ENCODE measurements at regions not wholly inside any gene's neighbourhood (a gene's known extent, or its start where the extent isn't known, plus 50 kb on each side); places are given as distances from the start of the nearest gene placed in this dataset.

GRCh38 chr7:86207740-86208139, 436.0 kb upstream of the GRM3 start:
- TF ChIP-seq, protein P1, sequence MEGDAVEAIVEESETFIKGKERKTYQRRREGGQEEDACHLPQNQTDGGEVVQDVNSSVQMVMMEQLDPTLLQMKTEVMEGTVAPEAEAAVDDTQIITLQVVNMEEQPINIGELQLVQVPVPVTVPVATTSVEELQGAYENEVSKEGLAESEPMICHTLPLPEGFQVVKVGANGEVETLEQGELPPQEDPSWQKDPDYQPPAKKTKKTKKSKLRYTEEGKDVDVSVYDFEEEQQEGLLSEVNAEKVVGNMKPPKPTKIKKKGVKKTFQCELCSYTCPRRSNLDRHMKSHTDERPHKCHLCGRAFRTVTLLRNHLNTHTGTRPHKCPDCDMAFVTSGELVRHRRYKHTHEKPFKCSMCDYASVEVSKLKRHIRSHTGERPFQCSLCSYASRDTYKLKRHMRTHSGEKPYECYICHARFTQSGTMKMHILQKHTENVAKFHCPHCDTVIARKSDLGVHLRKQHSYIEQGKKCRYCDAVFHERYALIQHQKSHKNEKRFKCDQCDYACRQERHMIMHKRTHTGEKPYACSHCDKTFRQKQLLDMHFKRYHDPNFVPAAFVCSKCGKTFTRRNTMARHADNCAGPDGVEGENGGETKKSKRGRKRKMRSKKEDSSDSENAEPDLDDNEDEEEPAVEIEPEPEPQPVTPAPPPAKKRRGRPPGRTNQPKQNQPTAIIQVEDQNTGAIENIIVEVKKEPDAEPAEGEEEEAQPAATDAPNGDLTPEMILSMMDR (conservative IDR thresholded peaks at IDR 0.05; ENCODE audit: low read depth), result no peak

GRCh38 chr7:86202833-86203232, 440.9 kb upstream of the GRM3 start:
- ChIA-PET CTCF (no interaction called here), POLR2A (ENCODE audit: low non-redundant PET) (no interaction called here)
- TF ChIP-seq, protein P1 (conservative IDR thresholded peaks at IDR 0.05; ENCODE audit: low read depth), result no peak
- H3K27ac ChIP-seq, result no peak overlapping the region
- DNase-seq (ENCODE audit: low spot score), result no peak

More at GRCh38 chr7:86207740-86208139, 436.0 kb upstream of the GRM3 start:
- POLR2A ChIA-PET (ENCODE audit: low non-redundant PET), result no interaction called here
- DNase-seq (ENCODE audit: low spot score), result no peak
- H3K27ac ChIP-seq, result no peak overlapping the region
- CTCF ChIA-PET, result interaction anchor here (0.6 kb wide), 1 partner anchor 161 kb away, joined by 4 read pairs; no protein-coding TSS in a partner anchor

- ChIA-PET POLR2A (ENCODE audit: low non-redundant PET) (no interaction called here), CTCF (no interaction called here)
- TF ChIP-seq, protein P1 (conservative IDR thresholded peaks at IDR 0.05; ENCODE audit: low read depth), result no peak
- H3K27ac ChIP-seq, result no peak overlapping the region
- DNase-seq (ENCODE audit: low spot score), result no peak
These were observed 441.9 kb upstream of the GRM3 start for GRCh38 chr7:86201767-86202166.

DNA sequence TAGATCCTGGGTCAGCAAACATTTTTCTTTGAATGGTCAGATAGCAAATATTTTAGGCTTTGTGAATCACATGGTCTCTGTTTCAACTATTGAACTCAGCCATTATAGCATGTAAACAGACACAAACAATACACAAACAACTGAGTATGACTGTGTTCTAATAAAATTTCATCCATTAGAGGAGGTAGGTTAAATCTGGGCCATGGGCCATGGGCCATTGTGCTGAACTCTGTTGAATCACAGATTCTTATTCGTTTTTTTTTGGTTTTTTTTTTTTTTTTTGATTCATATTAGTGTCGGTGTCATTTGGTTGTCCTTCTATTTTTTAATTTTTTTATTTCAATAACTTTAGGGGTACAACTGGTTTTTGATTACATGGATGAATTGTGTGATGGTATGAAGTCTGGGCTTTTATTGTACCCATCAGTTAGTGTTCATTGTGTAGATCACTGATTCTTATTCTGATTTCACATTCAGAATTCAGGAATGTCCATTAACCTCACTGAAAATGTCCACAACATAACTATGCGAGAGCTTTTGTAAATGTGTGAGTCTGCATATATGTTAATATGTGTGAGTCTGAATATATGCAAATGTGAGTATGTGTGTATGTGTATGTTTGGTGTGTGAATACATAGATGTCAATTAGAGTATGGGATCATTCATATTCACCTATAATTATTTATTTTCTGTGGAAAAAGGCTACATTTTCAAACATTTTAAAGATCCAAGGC, 443.7 kb upstream of the GRM3 start:
- TF ChIP-seq, protein P1 (conservative IDR thresholded peaks at IDR 0.05; ENCODE audit: low read depth), result no peak
- POLR2A ChIA-PET (ENCODE audit: low non-redundant PET), result no interaction called here
- no peak overlapping the region for H3K27ac ChIP-seq
- CTCF ChIA-PET, result interaction anchor here (0.5 to 0.6 kb wide), 2 partner anchors 47 to 1305 kb away, joined by 3 read pairs; no protein-coding TSS in a partner anchor
- DNase-seq (ENCODE audit: low spot score), result no peak

DNA sequence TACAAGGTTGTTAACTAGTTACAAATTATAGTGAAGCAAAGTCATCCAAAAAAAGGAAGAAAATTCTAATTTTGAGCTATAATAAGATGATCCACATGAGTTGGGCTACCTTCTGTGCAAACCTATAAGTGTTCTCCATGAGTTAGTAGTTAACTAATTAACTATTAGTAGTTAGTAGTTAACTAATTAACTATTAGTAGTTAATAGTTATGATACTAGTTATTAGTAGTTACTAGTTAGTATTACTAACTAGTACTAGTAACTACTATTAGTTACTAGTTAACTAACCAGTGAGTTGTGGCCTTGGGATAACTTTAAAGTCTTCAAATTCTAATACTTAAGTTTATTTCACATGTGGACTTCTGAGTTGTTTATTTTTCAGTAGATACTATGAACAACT, 453.4 kb upstream of the GRM3 start:
- no peak overlapping the region for H3K27ac ChIP-seq
- no peak for DNase-seq (ENCODE audit: low spot score)
- TF ChIP-seq, protein P1 (conservative IDR thresholded peaks at IDR 0.05; ENCODE audit: low read depth), result no peak
- POLR2A ChIA-PET (ENCODE audit: low non-redundant PET), result no interaction called here
- CTCF ChIA-PET, result no interaction called here

- no peak for DNase-seq (ENCODE audit: low spot score)
- CTCF ChIA-PET, result no interaction called here
- TF ChIP-seq, protein P1 (conservative IDR thresholded peaks at IDR 0.05; ENCODE audit: low read depth), result no peak
- H3K27ac ChIP-seq, result no peak overlapping the region
- POLR2A ChIA-PET (ENCODE audit: low non-redundant PET), result no interaction called here
These were observed 462.2 kb upstream of the GRM3 start for GRCh38 chr7:86181474-86181873.

Data from RWPE1 (cell line).